ENCODE measurements at regions not wholly inside any gene's neighbourhood (a gene's known extent, or its start where the extent isn't known, plus 50 kb on each side); places are given as distances from the start of the nearest gene placed in this dataset.

- no peak for TF ChIP-seq ATF1 (CRISPR knock-in tag; IDR thresholded peaks at IDR 0.05)
- TF ChIP-seq CTCF (IDR thresholded peaks at IDR 0.05): no peak
- TF ChIP-seq USF1 (CRISPR knock-in tag; IDR thresholded peaks at IDR 0.05): no peak
- TF ChIP-seq ATF6 (CRISPR knock-in tag; IDR thresholded peaks at IDR 0.05): no peak
- no peak for TF ChIP-seq CREM (CRISPR knock-in tag; IDR thresholded peaks at IDR 0.05)
- TF ChIP-seq, protein P1, sequence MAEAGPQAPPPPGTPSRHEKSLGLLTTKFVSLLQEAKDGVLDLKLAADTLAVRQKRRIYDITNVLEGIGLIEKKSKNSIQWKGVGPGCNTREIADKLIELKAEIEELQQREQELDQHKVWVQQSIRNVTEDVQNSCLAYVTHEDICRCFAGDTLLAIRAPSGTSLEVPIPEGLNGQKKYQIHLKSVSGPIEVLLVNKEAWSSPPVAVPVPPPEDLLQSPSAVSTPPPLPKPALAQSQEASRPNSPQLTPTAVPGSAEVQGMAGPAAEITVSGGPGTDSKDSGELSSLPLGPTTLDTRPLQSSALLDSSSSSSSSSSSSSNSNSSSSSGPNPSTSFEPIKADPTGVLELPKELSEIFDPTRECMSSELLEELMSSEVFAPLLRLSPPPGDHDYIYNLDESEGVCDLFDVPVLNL (CRISPR knock-in tag; IDR thresholded peaks at IDR 0.05; ENCODE audit: borderline replicate concordance, low read depth): no peak
- TF ChIP-seq, protein P2, sequence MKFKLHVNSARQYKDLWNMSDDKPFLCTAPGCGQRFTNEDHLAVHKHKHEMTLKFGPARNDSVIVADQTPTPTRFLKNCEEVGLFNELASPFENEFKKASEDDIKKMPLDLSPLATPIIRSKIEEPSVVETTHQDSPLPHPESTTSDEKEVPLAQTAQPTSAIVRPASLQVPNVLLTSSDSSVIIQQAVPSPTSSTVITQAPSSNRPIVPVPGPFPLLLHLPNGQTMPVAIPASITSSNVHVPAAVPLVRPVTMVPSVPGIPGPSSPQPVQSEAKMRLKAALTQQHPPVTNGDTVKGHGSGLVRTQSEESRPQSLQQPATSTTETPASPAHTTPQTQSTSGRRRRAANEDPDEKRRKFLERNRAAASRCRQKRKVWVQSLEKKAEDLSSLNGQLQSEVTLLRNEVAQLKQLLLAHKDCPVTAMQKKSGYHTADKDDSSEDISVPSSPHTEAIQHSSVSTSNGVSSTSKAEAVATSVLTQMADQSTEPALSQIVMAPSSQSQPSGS (CRISPR knock-in tag; IDR thresholded peaks at IDR 0.05; ENCODE audit: borderline replicate concordance, low read depth): no peak
- TF ChIP-seq FOXP1 (CRISPR knock-in tag; IDR thresholded peaks at IDR 0.05; ENCODE audit: borderline replicate concordance): no peak
- TF ChIP-seq TEAD4 (CRISPR knock-in tag; IDR thresholded peaks at IDR 0.05): no peak
- no peak for TF ChIP-seq OVOL2 (CRISPR knock-in tag; IDR thresholded peaks at IDR 0.05; ENCODE audit: borderline replicate concordance)
- no peak for TF ChIP-seq ZNF138 (CRISPR knock-in tag; conservative IDR thresholded peaks at IDR 0.05)
- no peak for TF ChIP-seq SP1 (CRISPR knock-in tag; conservative IDR thresholded peaks at IDR 0.05)
- TF ChIP-seq, protein P3, sequence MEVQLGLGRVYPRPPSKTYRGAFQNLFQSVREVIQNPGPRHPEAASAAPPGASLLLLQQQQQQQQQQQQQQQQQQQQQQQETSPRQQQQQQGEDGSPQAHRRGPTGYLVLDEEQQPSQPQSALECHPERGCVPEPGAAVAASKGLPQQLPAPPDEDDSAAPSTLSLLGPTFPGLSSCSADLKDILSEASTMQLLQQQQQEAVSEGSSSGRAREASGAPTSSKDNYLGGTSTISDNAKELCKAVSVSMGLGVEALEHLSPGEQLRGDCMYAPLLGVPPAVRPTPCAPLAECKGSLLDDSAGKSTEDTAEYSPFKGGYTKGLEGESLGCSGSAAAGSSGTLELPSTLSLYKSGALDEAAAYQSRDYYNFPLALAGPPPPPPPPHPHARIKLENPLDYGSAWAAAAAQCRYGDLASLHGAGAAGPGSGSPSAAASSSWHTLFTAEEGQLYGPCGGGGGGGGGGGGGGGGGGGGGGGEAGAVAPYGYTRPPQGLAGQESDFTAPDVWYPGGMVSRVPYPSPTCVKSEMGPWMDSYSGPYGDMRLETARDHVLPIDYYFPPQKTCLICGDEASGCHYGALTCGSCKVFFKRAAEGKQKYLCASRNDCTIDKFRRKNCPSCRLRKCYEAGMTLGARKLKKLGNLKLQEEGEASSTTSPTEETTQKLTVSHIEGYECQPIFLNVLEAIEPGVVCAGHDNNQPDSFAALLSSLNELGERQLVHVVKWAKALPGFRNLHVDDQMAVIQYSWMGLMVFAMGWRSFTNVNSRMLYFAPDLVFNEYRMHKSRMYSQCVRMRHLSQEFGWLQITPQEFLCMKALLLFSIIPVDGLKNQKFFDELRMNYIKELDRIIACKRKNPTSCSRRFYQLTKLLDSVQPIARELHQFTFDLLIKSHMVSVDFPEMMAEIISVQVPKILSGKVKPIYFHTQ (CRISPR knock-in tag; IDR thresholded peaks at IDR 0.05): no peak
- no peak for TF ChIP-seq FOXK1 (CRISPR knock-in tag; IDR thresholded peaks at IDR 0.05)
These were observed 910.4 kb downstream of the RAB28 start for GRCh38 chr4:12573716-12574115.
